Gastroesophageal sphincter (tissue), 4 donors: ENCODE measurements at regions not wholly inside any gene's neighbourhood (a gene's known extent, or its start where the extent isn't known, plus 50 kb on each side); places are given as distances from the start of the nearest gene placed in this dataset.

Experiments
- ATAC-seq: fragments of 150-250 bp; one replicate; pipeline ENCODE4 v1.9.1; 2016; ENCODE audit warnings: mild to moderate bottlenecking, moderate library complexity
- H3K27ac ChIP-seq, 4 donors: fragments of 200-600 bp; sonication (generic) in 3 of 4; 1 replicate in 3 of 4; 2 replicates in 1 of 4; pipeline ENCODE4 v1.5.1; 2016 to 2019
- H3K27me3 ChIP-seq: fragments of 200-600 bp; sonication (generic); one replicate; pipeline ENCODE4 v1.5.1; 2019
- H3K36me3 ChIP-seq, 2 donors: fragments of 200-600 bp; sonication (generic); one replicate each; pipeline ENCODE4 v1.5.1; 2019; ENCODE audit warnings: control low read depth in 1 of 2
- H3K4me1 ChIP-seq, 3 donors: fragments of 200-600 bp; sonication (generic); 1 replicate in 2 of 3; 2 replicates in 1 of 3; pipeline ENCODE4 v1.5.1; 2016 to 2019; ENCODE audit warnings: control low read depth in 2 of 3
- H3K4me3 ChIP-seq, 2 donors: fragments of 200-600 bp; sonication (generic); one replicate each; pipeline ENCODE4 v1.5.1; 2019; ENCODE audit warnings: mild to moderate bottlenecking in 1 of 2, moderate library complexity in 1 of 2
- H3K9me3 ChIP-seq, 3 donors: fragments of 200-600 bp; sonication (generic); one replicate each; pipeline ENCODE4 v1.5.1; 2017 to 2019; ENCODE audit warnings: control low read depth in 2 of 3
- EP300 ChIP-seq: sonication (generic); formaldehyde crosslinking; IDR thresholded peaks from one replicate; pipeline ENCODE4 v1.6.1; 2017; ENCODE audit warnings: antibody characterized with exemption, mild to moderate bottlenecking
- POLR2A ChIP-seq, 2 donors: fragments of 450-650 bp; IDR thresholded peaks; one replicate each; pipeline ENCODE4 v1.6.1; 2017; ENCODE audit warnings: antibody characterized with exemption in 2 of 2, mild to moderate bottlenecking in 2 of 2, moderate library complexity in 1 of 2
- POLR2AphosphoS5 ChIP-seq: sonication (generic); formaldehyde crosslinking; IDR thresholded peaks from one replicate; pipeline ENCODE4 v1.6.1; 2017; ENCODE audit warnings: antibody characterized with exemption
- WGBS, 2 donors: methylation state at CpG; one replicate each; pipeline ENCODE4 v1.1.5; 2018; ENCODE audit warnings: low coverage in 1 of 2; 5-methylcytosine and 5-hydroxymethylcytosine counted together
- TF ChIP-seq, protein P1 (sequence below), 4 experiments: fragments of 200-600 bp in 2 of 4; fragments of 450-650 bp in 2 of 4; sonication (generic) in 1 of 4; IDR thresholded peaks; one replicate each; pipeline ENCODE4 v1.5.1; 2017 to 2019; ENCODE audit warnings: antibody characterized with exemption in 4 of 4, mild to moderate bottlenecking in 2 of 4, moderate library complexity in 2 of 4

DNA sequence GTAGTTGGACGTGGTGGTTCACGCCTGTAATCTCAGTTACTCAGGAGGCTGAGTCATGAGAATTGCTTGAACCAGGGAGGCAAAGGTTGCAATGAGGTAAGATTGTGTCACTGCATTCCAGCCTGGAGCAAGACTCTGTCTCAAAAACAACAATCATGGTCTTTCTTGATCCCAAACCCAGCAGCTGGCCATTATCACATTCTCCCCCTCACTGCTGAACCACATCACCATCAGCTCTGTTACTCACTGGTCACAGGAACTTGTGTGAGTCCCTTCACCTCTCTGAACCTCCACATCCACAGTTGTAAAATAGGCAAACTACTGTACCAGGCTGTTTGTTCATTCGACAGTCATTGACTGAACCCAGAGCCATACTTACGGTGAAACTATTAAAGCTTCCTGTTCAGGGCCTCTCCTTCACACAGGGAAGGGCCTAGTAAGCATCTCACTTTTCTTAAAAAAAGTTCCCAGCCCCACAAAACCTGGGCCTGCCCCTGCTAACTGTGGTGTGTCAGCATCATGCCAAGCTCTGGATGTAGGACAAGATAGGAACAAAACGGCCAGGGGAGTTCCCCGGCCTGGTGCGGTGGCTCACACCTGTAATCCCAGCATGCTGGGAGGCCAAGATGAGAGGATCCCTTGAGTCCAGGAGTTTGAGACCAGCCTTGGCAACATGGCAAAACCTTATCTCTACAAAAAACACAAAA, 104.7 kb downstream of the COPRS start:
- WGBS, 2 donors, result 59 to 90% methylated on average over 2 to 3 of the region's 7 CpGs

DNA sequence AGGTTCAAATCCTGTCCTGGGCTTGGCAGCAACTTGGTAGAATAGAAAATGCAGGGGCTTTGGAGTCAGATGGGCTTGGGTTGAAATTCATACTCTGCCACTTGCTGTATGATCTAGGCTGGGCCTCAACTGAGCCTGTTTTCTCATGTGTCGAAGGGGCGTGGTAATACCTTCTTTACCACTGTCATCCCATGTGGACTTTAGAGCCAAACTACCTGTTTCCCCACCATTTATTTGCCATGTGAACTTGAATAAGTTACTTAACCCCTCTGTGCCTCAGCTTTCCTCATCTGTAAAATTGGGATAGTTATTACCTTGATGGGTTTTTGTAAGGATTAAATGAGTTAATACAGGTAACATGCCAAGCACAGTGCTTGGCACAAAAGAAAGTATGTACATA, 106.0 kb downstream of the COPRS start:
- no peaks in the 10 kb centered on the region for H3K36me3 ChIP-seq
- 100% methylated on average over 1 to 2 of the region's 2 CpGs for WGBS, 2 donors
- H3K27me3 ChIP-seq, result no peaks in the 10 kb centered on the region
- no peak for ATAC-seq
- no peaks in the 10 kb centered on the region for H3K9me3 ChIP-seq
- no peaks in the 10 kb centered on the region for H3K4me1 ChIP-seq
- TF ChIP-seq POLR2AphosphoS5, result no peak
- TF ChIP-seq EP300, result no peak
- no peak for TF ChIP-seq POLR2A (IDR thresholded peaks at IDR 0.05)
- TF ChIP-seq, protein P1, sequence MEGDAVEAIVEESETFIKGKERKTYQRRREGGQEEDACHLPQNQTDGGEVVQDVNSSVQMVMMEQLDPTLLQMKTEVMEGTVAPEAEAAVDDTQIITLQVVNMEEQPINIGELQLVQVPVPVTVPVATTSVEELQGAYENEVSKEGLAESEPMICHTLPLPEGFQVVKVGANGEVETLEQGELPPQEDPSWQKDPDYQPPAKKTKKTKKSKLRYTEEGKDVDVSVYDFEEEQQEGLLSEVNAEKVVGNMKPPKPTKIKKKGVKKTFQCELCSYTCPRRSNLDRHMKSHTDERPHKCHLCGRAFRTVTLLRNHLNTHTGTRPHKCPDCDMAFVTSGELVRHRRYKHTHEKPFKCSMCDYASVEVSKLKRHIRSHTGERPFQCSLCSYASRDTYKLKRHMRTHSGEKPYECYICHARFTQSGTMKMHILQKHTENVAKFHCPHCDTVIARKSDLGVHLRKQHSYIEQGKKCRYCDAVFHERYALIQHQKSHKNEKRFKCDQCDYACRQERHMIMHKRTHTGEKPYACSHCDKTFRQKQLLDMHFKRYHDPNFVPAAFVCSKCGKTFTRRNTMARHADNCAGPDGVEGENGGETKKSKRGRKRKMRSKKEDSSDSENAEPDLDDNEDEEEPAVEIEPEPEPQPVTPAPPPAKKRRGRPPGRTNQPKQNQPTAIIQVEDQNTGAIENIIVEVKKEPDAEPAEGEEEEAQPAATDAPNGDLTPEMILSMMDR (IDR thresholded peaks at IDR 0.05), result no peak
- no peak overlapping the region for H3K27ac ChIP-seq
- no peak overlapping the region for H3K4me3 ChIP-seq

More for the DNA sequence above, 104.7 kb downstream of the COPRS start:
- Histone ChIP-seq H3K4me3 (no peak overlapping the region), H3K36me3 (no peaks in the 10 kb centered on the region), H3K27ac (no peak overlapping the region), H3K27me3 (no peaks in the 10 kb centered on the region), H3K4me1 (no peaks in the 10 kb centered on the region), H3K9me3 (no peaks in the 10 kb centered on the region)
- ATAC-seq, result no peak
- TF ChIP-seq EP300 (no peak), POLR2AphosphoS5 (no peak), POLR2A (IDR thresholded peaks at IDR 0.05) (no peak)
- TF ChIP-seq, protein P1 (IDR thresholded peaks at IDR 0.05), result no peak

DNA sequence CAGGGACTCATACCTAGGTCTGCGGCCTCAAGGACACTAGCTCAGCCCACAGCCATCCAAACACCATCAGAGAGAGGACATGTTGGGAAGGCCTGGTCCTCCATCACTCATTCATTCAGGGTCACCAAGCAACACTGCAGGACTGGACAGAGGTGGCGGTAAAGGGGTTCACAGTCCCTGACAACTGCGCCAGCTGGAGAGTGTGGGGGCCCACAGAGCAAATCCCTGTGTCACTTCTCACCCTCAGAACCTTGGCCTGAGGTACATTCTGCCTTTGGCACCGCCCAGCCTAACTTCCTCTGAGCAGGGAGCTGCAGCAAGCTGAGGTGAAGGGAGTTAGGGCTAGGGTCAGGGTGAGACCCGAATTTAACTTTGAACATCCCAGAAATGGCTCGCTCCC, 106.5 kb downstream of the COPRS start:
- H3K4me1 ChIP-seq, result no peaks in the 10 kb centered on the region
- ATAC-seq, result no peak
- TF ChIP-seq EP300 (no peak), POLR2AphosphoS5 (no peak), POLR2A (IDR thresholded peaks at IDR 0.05) (no peak)
- TF ChIP-seq, protein P1 (IDR thresholded peaks at IDR 0.05), result no peak
- H3K4me3 ChIP-seq, result no peak overlapping the region
- H3K27me3 ChIP-seq, result no peaks in the 10 kb centered on the region
- no peaks in the 10 kb centered on the region for H3K9me3 ChIP-seq
- H3K36me3 ChIP-seq, result no peaks in the 10 kb centered on the region
- no peak overlapping the region for H3K27ac ChIP-seq
- 77 to 91% methylated on average over 3 to 4 of the region's 6 CpGs for WGBS, 2 donors

DNA sequence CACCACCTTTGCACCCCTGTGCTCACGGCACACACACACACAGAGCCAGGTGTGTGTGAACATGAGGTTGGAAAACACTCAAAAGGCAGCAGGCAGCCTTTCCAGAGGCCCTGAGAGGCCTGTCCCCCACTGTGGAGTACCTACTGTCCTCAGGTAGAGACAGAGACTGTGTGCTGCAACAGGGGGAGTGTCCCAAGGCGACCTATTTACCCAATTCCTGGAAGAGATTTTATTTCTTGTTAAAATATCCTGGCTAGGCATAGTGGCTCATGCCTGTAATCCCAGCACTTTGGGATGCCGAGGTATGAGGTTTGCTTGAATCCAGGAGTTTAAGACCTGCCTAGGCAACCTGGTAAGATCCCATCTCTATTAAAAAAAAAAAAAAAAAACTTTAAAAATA, 108.5 kb downstream of the COPRS start:
- no peak overlapping the region for H3K4me3 ChIP-seq
- no peaks in the 10 kb centered on the region for H3K9me3 ChIP-seq
- peaks cover 0 to 13% (median 3%) of the 10 kb centered on the region in 3 donors for H3K4me1 ChIP-seq
- no peak for ATAC-seq
- 85 to 100% methylated on average over 1 to 2 of the region's 3 CpGs for WGBS, 2 donors
- TF ChIP-seq EP300 (no peak), POLR2A (IDR thresholded peaks at IDR 0.05) (no peak), POLR2AphosphoS5 (no peak)
- TF ChIP-seq, protein P1 (IDR thresholded peaks at IDR 0.05), result no peak
- no peaks in the 10 kb centered on the region for H3K27me3 ChIP-seq
- H3K27ac ChIP-seq, result no peak overlapping the region
- no peaks in the 10 kb centered on the region for H3K36me3 ChIP-seq

DNA sequence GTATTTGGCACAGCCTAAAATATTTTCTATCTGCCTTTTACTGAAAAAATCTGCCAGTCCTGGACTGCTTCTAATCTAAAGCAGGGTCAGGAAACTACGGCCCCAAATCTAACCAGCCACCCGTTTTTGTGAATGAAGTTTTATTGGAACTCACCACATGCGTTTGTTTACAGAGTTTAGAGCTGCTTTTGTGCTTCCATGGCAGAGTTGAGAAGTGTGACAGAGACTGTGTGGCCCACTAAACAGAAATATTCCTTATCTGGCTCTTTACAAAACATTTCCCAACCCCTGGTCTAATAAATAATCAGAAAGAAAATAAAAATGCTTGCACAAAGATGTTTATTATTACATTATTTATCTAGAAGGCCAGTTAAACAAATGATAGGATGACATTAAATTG, 110.2 kb downstream of the COPRS start:
- Histone ChIP-seq H3K27ac (no peak overlapping the region), H3K9me3 (no peaks in the 10 kb centered on the region), H3K36me3 (no peaks in the 10 kb centered on the region), H3K27me3 (no peaks in the 10 kb centered on the region), H3K4me1 (peaks cover 6 to 30% (median 13%) of the 10 kb centered on the region in 3 donors), H3K4me3 (no peak overlapping the region)
- 76% methylated on average over 3 of the region's 3 CpGs; no CpG with 5 or more reads in 1 of the 2 donors for WGBS, 2 donors
- no peak for ATAC-seq
- TF ChIP-seq POLR2AphosphoS5 (no peak), POLR2A (IDR thresholded peaks at IDR 0.05) (no peak), EP300 (no peak)
- TF ChIP-seq, protein P1 (IDR thresholded peaks at IDR 0.05), result no peak
